Endothelial cell of umbilical vein (primary cell): ENCODE measurements at regions not wholly inside any gene's neighbourhood (a gene's known extent, or its start where the extent isn't known, plus 50 kb on each side); places are given as distances from the start of the nearest gene placed in this dataset.

Source experiments
- BruUV-seq: library from RNA; stranded (reverse); fragments of 400-500 nt; replicated peaks from 2 replicates; lab custom pipeline; 2021; lab: Mats Ljungman, UMichigan
- CTCF ChIA-PET: fragments of 300-600, 350-600 bp; sonication (Branson Sonifier 250); formaldehyde crosslinking; loops from one replicate; lab custom pipeline; 2021; ENCODE audit warnings: antibody characterized with exemption, inconsistent platforms; lab: Charles Lee
- POLR2A ChIA-PET: fragments of 300-600, 350-600 bp; sonication (Branson Sonifier 250); formaldehyde crosslinking; loops from one replicate; lab custom pipeline; 2021; ENCODE audit warnings: antibody characterized with exemption, inconsistent platforms; lab: Charles Lee
- DNase-seq: peaks from one replicate; pipeline ENCODE4 v3.0.0-alpha.2; 2011; ENCODE audit warnings: low read depth, low spot score
- FAIRE-seq: peaks from 2 replicates; lab custom pipeline; 2011; peaks lifted over from hg19 to GRCh38; lab: Jason Lieb, UNC
- H2AFZ ChIP-seq: 2 replicates; pipeline ENCODE4 v1.6.0; 2012; ENCODE audit warnings: low read depth, low read length, control low read depth, inconsistent platforms
- H3K27ac ChIP-seq: 2 replicates; pipeline ENCODE4 v1.5.1; 2011; ENCODE audit warnings: low read depth, mild to moderate bottlenecking, control low read depth, low read length, moderate library complexity; ENCODE audit not compliant: insufficient read depth
- H3K27me3 ChIP-seq, 2 experiments: 2 replicates each; pipeline versions ENCODE4 v1.6.0 to v1.6.1; 2011; ENCODE audit warnings: low read length in 2 of 2, mixed read lengths in 1 of 2; ENCODE audit not compliant: control insufficient read depth in 2 of 2, insufficient read depth in 2 of 2
- H3K36me3 ChIP-seq, 2 experiments: 2 replicates in 1 of 2; 3 replicates in 1 of 2; pipeline ENCODE4 v1.5.1; 2011; ENCODE audit warnings: low read length in 2 of 2, mild to moderate bottlenecking in 1 of 2, moderate library complexity in 1 of 2; ENCODE audit not compliant: control insufficient read depth in 2 of 2, insufficient read depth in 2 of 2; ENCODE audit errors: extremely low read depth in 1 of 2
- H3K4me1 ChIP-seq: 3 replicates; pipeline ENCODE4 v1.5.1; 2011; ENCODE audit warnings: mild to moderate bottlenecking, low read length; ENCODE audit not compliant: control insufficient read depth, insufficient read depth; ENCODE audit errors: extremely low read depth
- H3K4me2 ChIP-seq: 2 replicates; pipeline ENCODE4 v1.6.1; 2011; ENCODE audit warnings: low read length, control low read depth, mixed read lengths; ENCODE audit not compliant: insufficient read depth
- H3K4me3 ChIP-seq, 3 experiments: fragments of 200-600 bp in 1 of 3; sonication (generic), shearing (Covaris generic) in 1 of 3; replicated peaks in 1 of 3; 2 replicates each; pipeline ENCODE4 v1.5.1; 2011 to 2016; ENCODE audit warnings: control low read depth in 3 of 3, low read length in 3 of 3, mild to moderate bottlenecking in 2 of 3, inconsistent platforms in 1 of 3, low read depth in 1 of 3, moderate library complexity in 1 of 3; ENCODE audit not compliant: insufficient read depth in 1 of 3
- H3K79me2 ChIP-seq: 2 replicates; pipeline ENCODE4 v1.6.0; 2012; ENCODE audit warnings: low read length, inconsistent platforms; ENCODE audit not compliant: control insufficient read depth, insufficient read depth
- H3K9ac ChIP-seq: replicated peaks from 2 replicates; pipeline ENCODE3; 2011; ENCODE audit warnings: low read length, control low read depth; ENCODE audit not compliant: insufficient read depth; ENCODE audit errors: extremely low read depth
- H3K9me1 ChIP-seq: replicated peaks from 3 replicates; pipeline ENCODE4 v1.6.0; 2011; ENCODE audit warnings: mild to moderate bottlenecking, low read length; ENCODE audit not compliant: control insufficient read depth, insufficient read depth; ENCODE audit errors: extremely low read depth
- H3K9me3 ChIP-seq: replicated peaks from 2 replicates; pipeline ENCODE4 v1.5.1; 2012; ENCODE audit warnings: low read length, inconsistent platforms; ENCODE audit not compliant: control insufficient read depth, insufficient read depth
- H4K20me1 ChIP-seq: replicated peaks from 2 replicates; pipeline ENCODE3; 2011; ENCODE audit warnings: mild to moderate bottlenecking, low read length; ENCODE audit not compliant: control insufficient read depth, insufficient read depth; ENCODE audit errors: extremely low read depth
- EZH2 ChIP-seq: IDR thresholded peaks from 2 replicates; pipeline ENCODE4 v1.6.1; 2012; ENCODE audit warnings: borderline replicate concordance, low read depth, mild to moderate bottlenecking, moderate library complexity, low read length, inconsistent platforms; ENCODE audit not compliant: severe bottlenecking
- FOS ChIP-seq: IDR thresholded peaks from 2 replicates; pipeline ENCODE4 v1.6.1; 2011; ENCODE audit warnings: mild to moderate bottlenecking, low read length, moderate library complexity, borderline replicate concordance; ENCODE audit not compliant: insufficient read depth
- GATA2 ChIP-seq: IDR thresholded peaks from 2 replicates; pipeline ENCODE4 v1.7.0; 2011; ENCODE audit warnings: low read depth, mild to moderate bottlenecking, moderate library complexity, mixed read lengths, low read length; ENCODE audit not compliant: insufficient read length, insufficient read depth
- MYC ChIP-seq: IDR thresholded peaks from one replicate; pipeline ENCODE4 v1.6.1; 2011; ENCODE audit warnings: mild to moderate bottlenecking, low read depth, low read length
- POLR2A ChIP-seq: IDR thresholded peaks from 2 replicates; pipeline ENCODE4 v1.6.1; 2012; ENCODE audit warnings: low read depth, mild to moderate bottlenecking, control low read depth, low read length
- POLR2AphosphoS5 ChIP-seq: IDR thresholded peaks from 2 replicates; pipeline ENCODE4 v1.6.1; 2012; ENCODE audit warnings: low read depth, mild to moderate bottlenecking, control low read depth, low read length, moderate library complexity; ENCODE audit not compliant: insufficient read depth
- dilution Hi-C: fragments of 300-500 bp; cut with MboI; formaldehyde crosslinking; loops from one replicate; pipeline ENCODE4 v1.15.0; 2019; ENCODE audit warnings: low sequenced_read_pairs; ENCODE audit not compliant: extremely low pct_ligation_motif_present
- intact Hi-C: fragments of 100-400 bp; cut with micrococcal nuclease; formaldehyde crosslinking; loops from one replicate; pipeline ENCODE4 v1.10.0; 2022
- TF ChIP-seq, protein P1 (sequence below), 2 donors: IDR thresholded peaks; 1 replicate in 1 of 2; 2 replicates in 1 of 2; pipeline ENCODE4 v1.5.1; 2011; ENCODE audit warnings: low read length in 2 of 2, mild to moderate bottlenecking in 2 of 2, moderate library complexity in 2 of 2, control low read depth in 1 of 2, inconsistent platforms in 1 of 2, low read depth in 1 of 2; ENCODE audit not compliant: insufficient read depth in 1 of 2; ENCODE audit errors: extremely low read depth in 1 of 2
- TF ChIP-seq, protein P2 (sequence below): IDR thresholded peaks from 2 replicates; pipeline ENCODE4 v1.6.1; 2011; ENCODE audit not compliant: insufficient read depth, insufficient read length

DNA sequence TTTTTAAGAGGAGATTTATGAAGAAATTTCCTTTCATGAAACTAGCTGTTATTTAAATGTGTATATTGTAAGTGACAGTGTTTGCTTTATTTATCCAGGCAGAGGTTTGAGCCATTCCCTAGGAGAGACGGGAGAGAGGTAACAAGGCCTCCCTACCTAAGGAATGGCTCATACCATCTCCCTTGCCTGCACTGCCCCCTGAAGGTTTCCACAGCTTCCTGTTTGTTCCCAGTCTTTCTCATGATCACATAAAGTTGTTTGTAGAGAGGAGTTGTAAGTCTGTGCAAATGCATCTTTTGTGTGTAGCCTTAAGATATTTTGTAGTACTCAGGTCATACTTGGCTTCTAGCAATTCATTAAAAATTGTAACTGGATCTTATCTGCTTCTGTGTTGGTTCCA, 1504.5 kb upstream of the PCDH10 start:
- intact Hi-C loops (no loop called here), dilution Hi-C loops (no loop called here)
- Histone ChIP-seq H3K4me1 (no peaks in the 10 kb centered on the region), H3K79me2 (no peaks in the 10 kb centered on the region), H2AFZ (no peak overlapping the region), H3K9me1 (no peaks in the 10 kb centered on the region), H3K27me3 (no peaks in the 10 kb centered on the region), H3K4me3 (no peak overlapping the region), H4K20me1 (no peaks in the 10 kb centered on the region), H3K9me3 (no peaks in the 10 kb centered on the region), H3K36me3 (no peaks in the 10 kb centered on the region), H3K27ac (no peak overlapping the region), H3K9ac (no peak overlapping the region), H3K4me2 (no peak overlapping the region)
- peak; percentile 32 for DNase-seq
- FAIRE-seq: no peak
- no TSS peak for BruUV-seq
- ChIA-PET CTCF (interaction anchor here (0.9 to 2.1 kb wide), 9 partner anchors 9 to 1286 kb away, joined by 3 to 11 read pairs (median 5); no protein-coding TSS in a partner anchor), POLR2A (no interaction called here)
- no peak for TF ChIP-seq MYC
- TF ChIP-seq, protein P1, sequence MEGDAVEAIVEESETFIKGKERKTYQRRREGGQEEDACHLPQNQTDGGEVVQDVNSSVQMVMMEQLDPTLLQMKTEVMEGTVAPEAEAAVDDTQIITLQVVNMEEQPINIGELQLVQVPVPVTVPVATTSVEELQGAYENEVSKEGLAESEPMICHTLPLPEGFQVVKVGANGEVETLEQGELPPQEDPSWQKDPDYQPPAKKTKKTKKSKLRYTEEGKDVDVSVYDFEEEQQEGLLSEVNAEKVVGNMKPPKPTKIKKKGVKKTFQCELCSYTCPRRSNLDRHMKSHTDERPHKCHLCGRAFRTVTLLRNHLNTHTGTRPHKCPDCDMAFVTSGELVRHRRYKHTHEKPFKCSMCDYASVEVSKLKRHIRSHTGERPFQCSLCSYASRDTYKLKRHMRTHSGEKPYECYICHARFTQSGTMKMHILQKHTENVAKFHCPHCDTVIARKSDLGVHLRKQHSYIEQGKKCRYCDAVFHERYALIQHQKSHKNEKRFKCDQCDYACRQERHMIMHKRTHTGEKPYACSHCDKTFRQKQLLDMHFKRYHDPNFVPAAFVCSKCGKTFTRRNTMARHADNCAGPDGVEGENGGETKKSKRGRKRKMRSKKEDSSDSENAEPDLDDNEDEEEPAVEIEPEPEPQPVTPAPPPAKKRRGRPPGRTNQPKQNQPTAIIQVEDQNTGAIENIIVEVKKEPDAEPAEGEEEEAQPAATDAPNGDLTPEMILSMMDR (IDR thresholded peaks at IDR 0.05; ENCODE audit: extremely low read depth in 1 of 2, insufficient read depth in 1 of 2, low read depth in 1 of 2, low read length in 2 of 2): peak; percentile 23 to 30
- no peak for TF ChIP-seq POLR2A

DNA sequence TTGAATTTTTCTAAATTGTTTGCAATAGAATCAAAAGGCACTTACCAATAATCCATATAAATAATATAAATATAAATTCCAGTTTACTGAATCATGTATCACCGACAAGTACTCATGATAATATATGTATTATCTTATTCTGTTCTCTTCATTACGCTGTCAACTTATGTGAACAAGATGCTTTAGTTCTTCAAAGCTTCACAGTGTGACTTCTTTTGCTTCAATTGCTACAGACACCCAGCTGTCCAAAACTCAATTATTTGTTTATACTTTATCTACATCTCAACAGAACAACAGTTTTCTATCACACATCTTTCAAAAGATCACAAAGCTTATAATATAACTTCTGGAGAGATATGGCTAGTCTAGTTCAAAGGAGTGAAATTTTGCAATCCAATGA, 1499.9 kb upstream of the PCDH10 start:
- intact Hi-C loops: no loop called here

More for the DNA sequence above, 1499.9 kb upstream of the PCDH10 start:
- no peaks in the 10 kb centered on the region for H3K4me1 ChIP-seq
- dilution Hi-C loops: no loop called here
- no peak overlapping the region for H3K4me3 ChIP-seq
- FAIRE-seq (no peak), DNase-seq (no peak)
- CTCF ChIA-PET: no interaction called here
- no peak overlapping the region for H3K9ac ChIP-seq
- POLR2A ChIA-PET: no interaction called here
- H3K79me2 ChIP-seq: no peaks in the 10 kb centered on the region
- no peaks in the 10 kb centered on the region for H3K27me3 ChIP-seq
- no peak overlapping the region for H3K4me2 ChIP-seq
- H3K9me3 ChIP-seq: no peaks in the 10 kb centered on the region
- no peak overlapping the region for H2AFZ ChIP-seq
- no peak overlapping the region for H3K27ac ChIP-seq
- H4K20me1 ChIP-seq: no peaks in the 10 kb centered on the region
- BruUV-seq: no TSS peak
- no peaks in the 10 kb centered on the region for H3K9me1 ChIP-seq
- TF ChIP-seq FOS: no peak
- no peak for TF ChIP-seq EZH2
- no peak for TF ChIP-seq GATA2
- TF ChIP-seq, protein P2, sequence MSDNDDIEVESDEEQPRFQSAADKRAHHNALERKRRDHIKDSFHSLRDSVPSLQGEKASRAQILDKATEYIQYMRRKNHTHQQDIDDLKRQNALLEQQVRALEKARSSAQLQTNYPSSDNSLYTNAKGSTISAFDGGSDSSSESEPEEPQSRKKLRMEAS: no peak
- TF ChIP-seq, protein P1 (IDR thresholded peaks at IDR 0.05; ENCODE audit: extremely low read depth in 1 of 2, insufficient read depth in 1 of 2, low read depth in 1 of 2, low read length in 2 of 2): no peak
- TF ChIP-seq MYC: no peak
- TF ChIP-seq POLR2A: no peak
- TF ChIP-seq POLR2AphosphoS5: no peak
- H3K36me3 ChIP-seq: no peaks in the 10 kb centered on the region
